Calu3 (cell line): ENCODE measurements at regions not wholly inside any gene's neighbourhood (a gene's known extent, or its start where the extent isn't known, plus 50 kb on each side); places are given as distances from the start of the nearest gene placed in this dataset.

Experiments used
- BruUV-seq: library from RNA; stranded (reverse); fragments of 400-500 nt; replicated peaks from 2 replicates; lab custom pipeline; 2021; lab: Mats Ljungman, UMichigan
- CTCF ChIA-PET: fragments of 300-600 bp; sonication (Branson Sonifier 250); formaldehyde crosslinking; loops from one replicate; lab custom pipeline; 2022; ENCODE audit warnings: antibody characterized with exemption; lab: Charles Lee
- DNase-seq: peaks from one replicate; pipeline ENCODE4 v3.0.0; 2022
- H3K27ac Mint-ChIP-seq: one replicate; pipeline ENCODE4 v1.8.0; 2022; ENCODE audit warnings: mixed read lengths; ENCODE audit not compliant: unreplicated experiment
- H3K27me3 Mint-ChIP-seq: one replicate; pipeline ENCODE4 v1.8.0; 2022; ENCODE audit warnings: mixed read lengths; ENCODE audit not compliant: unreplicated experiment
- H3K36me3 Mint-ChIP-seq: one replicate; pipeline ENCODE4 v1.8.0; 2022; ENCODE audit warnings: mild to moderate bottlenecking, moderate library complexity, mixed read lengths; ENCODE audit not compliant: insufficient read depth, unreplicated experiment
- H3K4me1 Mint-ChIP-seq: one replicate; pipeline ENCODE4 v1.8.0; 2022; ENCODE audit warnings: mild to moderate bottlenecking, low read depth, mixed read lengths; ENCODE audit not compliant: unreplicated experiment
- H3K4me3 Mint-ChIP-seq: one replicate; pipeline ENCODE4 v1.8.0; 2022; ENCODE audit warnings: mild to moderate bottlenecking, low read depth, moderate library complexity, mixed read lengths; ENCODE audit not compliant: unreplicated experiment
- H3K9me3 Mint-ChIP-seq: one replicate; pipeline ENCODE4 v1.8.0; 2022; ENCODE audit warnings: low read depth, mixed read lengths; ENCODE audit not compliant: unreplicated experiment
- intact Hi-C: fragments of 100-400 bp; cut with micrococcal nuclease; formaldehyde crosslinking; loops from one replicate; pipeline ENCODE4 v1.10.0; 2022; ENCODE audit not compliant: unreplicated experiment
- TF ChIP-seq, protein P1 (sequence below): fragments of 200-600 bp; IDR thresholded peaks from one replicate; pipeline ENCODE4 v1.8.0; 2022; ENCODE audit warnings: antibody characterized with exemption; ENCODE audit not compliant: unreplicated experiment

- no TSS peak for BruUV-seq
- no peak for DNase-seq
- no peaks in the 10 kb centered on the region for H3K36me3 Mint-ChIP-seq
Observed at GRCh38 chr17:72259922-72260321, 139.1 kb downstream of the SOX9 start.

GRCh38 chr17:72262766-72263165 lies 141.9 kb downstream of the SOX9 start:
- peaks cover 11% of the 10 kb centered on the region for H3K27me3 Mint-ChIP-seq
- no TSS peak for BruUV-seq
- H3K36me3 Mint-ChIP-seq, result no peaks in the 10 kb centered on the region
- CTCF ChIA-PET, result no interaction called here
- no peak overlapping the region for H3K4me3 Mint-ChIP-seq
- no peak overlapping the region for H3K27ac Mint-ChIP-seq
- H3K4me1 Mint-ChIP-seq, result no peaks in the 10 kb centered on the region
- TF ChIP-seq, protein P1, sequence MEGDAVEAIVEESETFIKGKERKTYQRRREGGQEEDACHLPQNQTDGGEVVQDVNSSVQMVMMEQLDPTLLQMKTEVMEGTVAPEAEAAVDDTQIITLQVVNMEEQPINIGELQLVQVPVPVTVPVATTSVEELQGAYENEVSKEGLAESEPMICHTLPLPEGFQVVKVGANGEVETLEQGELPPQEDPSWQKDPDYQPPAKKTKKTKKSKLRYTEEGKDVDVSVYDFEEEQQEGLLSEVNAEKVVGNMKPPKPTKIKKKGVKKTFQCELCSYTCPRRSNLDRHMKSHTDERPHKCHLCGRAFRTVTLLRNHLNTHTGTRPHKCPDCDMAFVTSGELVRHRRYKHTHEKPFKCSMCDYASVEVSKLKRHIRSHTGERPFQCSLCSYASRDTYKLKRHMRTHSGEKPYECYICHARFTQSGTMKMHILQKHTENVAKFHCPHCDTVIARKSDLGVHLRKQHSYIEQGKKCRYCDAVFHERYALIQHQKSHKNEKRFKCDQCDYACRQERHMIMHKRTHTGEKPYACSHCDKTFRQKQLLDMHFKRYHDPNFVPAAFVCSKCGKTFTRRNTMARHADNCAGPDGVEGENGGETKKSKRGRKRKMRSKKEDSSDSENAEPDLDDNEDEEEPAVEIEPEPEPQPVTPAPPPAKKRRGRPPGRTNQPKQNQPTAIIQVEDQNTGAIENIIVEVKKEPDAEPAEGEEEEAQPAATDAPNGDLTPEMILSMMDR, result no peak
- DNase-seq, result no peak
- intact Hi-C loops, result no loop called here
- H3K9me3 Mint-ChIP-seq, result no peaks in the 10 kb centered on the region

More at GRCh38 chr17:72259922-72260321, 139.1 kb downstream of the SOX9 start:
- TF ChIP-seq, protein P1, result no peak
- Mint-ChIP-seq H3K4me3 (no peak overlapping the region), H3K9me3 (no peaks in the 10 kb centered on the region), H3K27me3 (no peaks in the 10 kb centered on the region), H3K4me1 (no peaks in the 10 kb centered on the region), H3K27ac (no peak overlapping the region)
- intact Hi-C loops, result no loop called here
- CTCF ChIA-PET, result no interaction called here

- no peak overlapping the region for H3K27ac Mint-ChIP-seq
- no peak for DNase-seq
- no TSS peak for BruUV-seq
- H3K9me3 Mint-ChIP-seq, result no peaks in the 10 kb centered on the region
- H3K4me3 Mint-ChIP-seq, result no peak overlapping the region
- TF ChIP-seq, protein P1, result no peak
- H3K27me3 Mint-ChIP-seq, result peaks cover 11% of the 10 kb centered on the region
- intact Hi-C loops, result no loop called here
- no peaks in the 10 kb centered on the region for H3K4me1 Mint-ChIP-seq
- no peaks in the 10 kb centered on the region for H3K36me3 Mint-ChIP-seq
- CTCF ChIA-PET, result interaction anchor here (0.7 kb wide), 2 partner anchors 33 to 217 kb away, joined by 4 to 8 read pairs; no protein-coding TSS in a partner anchor
Observed at GRCh38 chr17:72264682-72265405, 144.0 kb downstream of the SOX9 start.

GRCh38 chr17:72266112-72266775 lies 145.4 kb downstream of the SOX9 start:
- CTCF ChIA-PET, result interaction anchor here (0.7 to 1.1 kb wide), 2 partner anchors 13 to 102 kb away, joined by 4 read pairs; no protein-coding TSS in a partner anchor
- TF ChIP-seq, protein P1, result no peak
- peaks cover 11% of the 10 kb centered on the region for H3K27me3 Mint-ChIP-seq
- no peaks in the 10 kb centered on the region for H3K36me3 Mint-ChIP-seq
- BruUV-seq, result no TSS peak
- H3K4me1 Mint-ChIP-seq, result no peaks in the 10 kb centered on the region
- no peaks in the 10 kb centered on the region for H3K9me3 Mint-ChIP-seq
- H3K27ac Mint-ChIP-seq, result no peak overlapping the region
- intact Hi-C loops, result no loop called here
- no peak for DNase-seq
- no peak overlapping the region for H3K4me3 Mint-ChIP-seq
